ENCODE measurements at regions not wholly inside any gene's neighbourhood (a gene's known extent, or its start where the extent isn't known, plus 50 kb on each side); places are given as distances from the start of the nearest gene placed in this dataset.

DNA sequence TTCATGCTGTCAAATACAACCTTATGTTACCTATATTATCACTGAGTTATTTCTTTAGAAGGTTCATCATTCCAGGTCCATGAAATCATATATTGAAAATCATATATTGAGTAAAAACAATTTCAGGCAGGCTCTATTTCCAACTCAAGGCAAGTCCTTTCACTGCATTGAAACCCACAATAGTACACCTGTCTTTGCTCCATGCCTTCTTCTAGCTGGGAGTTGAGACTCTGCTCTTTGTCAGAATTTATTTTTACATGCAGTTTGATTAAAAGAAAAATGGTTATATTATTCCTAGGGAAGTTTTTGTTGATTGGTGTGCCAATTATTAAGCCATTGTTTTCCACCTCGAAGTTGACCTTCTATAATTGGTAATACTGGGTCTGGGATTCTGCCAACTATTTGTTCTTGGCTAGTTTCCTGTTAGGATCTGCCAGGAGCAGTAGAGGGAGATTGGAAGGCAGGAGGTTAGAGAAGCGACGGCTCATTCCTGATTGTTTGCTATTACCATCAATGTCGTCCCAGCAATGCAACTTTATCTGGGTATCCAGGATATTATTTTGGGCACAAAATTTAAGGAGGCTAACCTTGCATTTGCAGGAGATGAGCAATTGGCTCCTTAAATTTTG, 79.5 kb upstream of the MIS18BP1 start:
- TF ChIP-seq, protein P1, sequence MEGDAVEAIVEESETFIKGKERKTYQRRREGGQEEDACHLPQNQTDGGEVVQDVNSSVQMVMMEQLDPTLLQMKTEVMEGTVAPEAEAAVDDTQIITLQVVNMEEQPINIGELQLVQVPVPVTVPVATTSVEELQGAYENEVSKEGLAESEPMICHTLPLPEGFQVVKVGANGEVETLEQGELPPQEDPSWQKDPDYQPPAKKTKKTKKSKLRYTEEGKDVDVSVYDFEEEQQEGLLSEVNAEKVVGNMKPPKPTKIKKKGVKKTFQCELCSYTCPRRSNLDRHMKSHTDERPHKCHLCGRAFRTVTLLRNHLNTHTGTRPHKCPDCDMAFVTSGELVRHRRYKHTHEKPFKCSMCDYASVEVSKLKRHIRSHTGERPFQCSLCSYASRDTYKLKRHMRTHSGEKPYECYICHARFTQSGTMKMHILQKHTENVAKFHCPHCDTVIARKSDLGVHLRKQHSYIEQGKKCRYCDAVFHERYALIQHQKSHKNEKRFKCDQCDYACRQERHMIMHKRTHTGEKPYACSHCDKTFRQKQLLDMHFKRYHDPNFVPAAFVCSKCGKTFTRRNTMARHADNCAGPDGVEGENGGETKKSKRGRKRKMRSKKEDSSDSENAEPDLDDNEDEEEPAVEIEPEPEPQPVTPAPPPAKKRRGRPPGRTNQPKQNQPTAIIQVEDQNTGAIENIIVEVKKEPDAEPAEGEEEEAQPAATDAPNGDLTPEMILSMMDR (IDR thresholded peaks at IDR 0.05; ENCODE audit: borderline replicate concordance, insufficient read depth, low read depth, low read length), result no peak
- no peak overlapping the region for H3K4me3 ChIP-seq (ENCODE audit: low read depth, low read length)

- TF ChIP-seq, protein P1 (IDR thresholded peaks at IDR 0.05; ENCODE audit: borderline replicate concordance, insufficient read depth, low read depth, low read length), result no peak
- H3K4me3 ChIP-seq (ENCODE audit: low read depth, low read length), result no peak overlapping the region
Observed at GRCh38 chr14:45308745-45309397, 55.9 kb upstream of the MIS18BP1 start.

All from GM12875 (cell line).